HTR-8/SVneo (cell line): ENCODE measurements at regions not wholly inside any gene's neighbourhood (a gene's known extent, or its start where the extent isn't known, plus 50 kb on each side); places are given as distances from the start of the nearest gene placed in this dataset.

Experiments used
- DNase-seq: peaks from one replicate; pipeline ENCODE4 v3.0.0; 2011; ENCODE audit warnings: low spot score, mixed read lengths; ENCODE audit not compliant: insufficient read length
- FAIRE-seq: peaks from 2 replicates; lab custom pipeline; 2011; peaks lifted over from hg19 to GRCh38; lab: Jason Lieb, UNC

GRCh38 chr9:69955536-69956355 lies 87.9 kb upstream of the MAMDC2 start:
- no peak for FAIRE-seq

GRCh38 chr9:69961843-69962242 lies 81.8 kb upstream of the MAMDC2 start:
- DNase-seq = no peak

More at GRCh38 chr9:69955536-69956355, 87.9 kb upstream of the MAMDC2 start:
- DNase-seq = no peak

GRCh38 chr9:69963803-69964202 lies 79.8 kb upstream of the MAMDC2 start:
- FAIRE-seq = no peak
- no peak for DNase-seq

More at GRCh38 chr9:69961843-69962242, 81.8 kb upstream of the MAMDC2 start:
- no peak for FAIRE-seq

- FAIRE-seq = no peak
Observed at GRCh38 chr9:69964446-69964845, 79.2 kb upstream of the MAMDC2 start.

GRCh38 chr9:69965416-69966145 lies 78.1 kb upstream of the MAMDC2 start:
- no peak for DNase-seq
- FAIRE-seq = no peak

More at GRCh38 chr9:69964446-69964845, 79.2 kb upstream of the MAMDC2 start:
- no peak for DNase-seq

DNA sequence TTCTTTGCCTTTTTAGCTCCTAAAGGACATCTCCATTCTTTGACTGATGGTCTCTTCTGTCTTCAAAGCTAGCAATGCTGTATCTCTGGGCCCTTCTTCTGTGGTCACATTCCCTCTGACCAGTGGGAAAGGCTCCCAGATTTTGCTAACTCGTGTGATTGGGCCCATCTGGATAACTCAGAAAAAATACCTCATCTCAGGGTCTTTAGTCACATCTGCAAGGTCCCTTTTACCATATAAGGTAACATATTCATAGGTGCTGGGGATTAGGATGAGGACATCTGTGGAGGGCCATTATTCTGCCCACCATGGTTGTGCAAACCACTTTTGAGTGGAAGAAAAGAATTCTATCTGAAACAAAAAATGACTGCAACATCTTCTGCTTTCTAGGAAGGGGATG lies 76.3 kb upstream of the MAMDC2 start:
- DNase-seq (no peak), FAIRE-seq (no peak)

GRCh38 chr9:69970001-69970533 lies 73.6 kb upstream of the MAMDC2 start:
- DNase-seq (no peak), FAIRE-seq (no peak)

DNA sequence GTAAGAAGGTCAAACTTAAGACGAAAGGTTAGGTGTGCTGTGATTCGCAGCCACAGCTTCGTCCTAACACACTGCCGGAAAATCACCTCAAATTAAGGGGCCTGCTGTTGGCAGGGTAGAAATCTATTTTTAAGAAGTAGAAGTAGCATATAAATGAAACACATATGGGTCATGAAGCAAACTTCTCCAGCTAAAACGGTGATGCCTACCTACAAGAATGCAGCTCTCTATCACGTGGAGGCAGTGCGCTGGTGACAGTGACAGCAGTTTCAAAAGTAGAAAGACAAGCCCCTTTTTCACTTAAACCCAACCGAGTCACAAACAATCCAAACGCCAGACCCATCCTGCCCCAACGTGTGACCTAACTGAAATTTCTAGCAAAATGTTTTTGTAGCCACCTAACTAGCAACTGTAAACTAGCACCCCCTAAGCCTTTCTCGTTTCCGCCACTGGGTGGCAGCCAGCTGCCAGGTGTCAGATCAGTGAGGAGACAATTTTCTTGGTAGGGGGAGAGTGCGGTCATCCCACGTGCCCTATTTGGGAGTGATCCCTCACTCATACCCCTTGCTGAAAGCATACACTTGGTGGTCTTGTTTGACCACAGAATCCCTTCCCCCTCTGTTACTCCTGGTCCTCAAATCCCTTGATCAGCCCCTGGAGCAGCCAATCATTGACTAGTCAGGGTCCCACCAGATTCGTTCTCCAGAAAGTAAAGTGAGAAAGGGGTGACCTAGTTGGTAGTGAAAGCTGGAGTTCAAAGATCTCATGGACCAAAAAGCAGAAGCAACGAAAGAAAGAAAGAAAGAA lies 71.8 kb upstream of the MAMDC2 start:
- DNase-seq = peak; percentile 48
- no peak for FAIRE-seq

DNA sequence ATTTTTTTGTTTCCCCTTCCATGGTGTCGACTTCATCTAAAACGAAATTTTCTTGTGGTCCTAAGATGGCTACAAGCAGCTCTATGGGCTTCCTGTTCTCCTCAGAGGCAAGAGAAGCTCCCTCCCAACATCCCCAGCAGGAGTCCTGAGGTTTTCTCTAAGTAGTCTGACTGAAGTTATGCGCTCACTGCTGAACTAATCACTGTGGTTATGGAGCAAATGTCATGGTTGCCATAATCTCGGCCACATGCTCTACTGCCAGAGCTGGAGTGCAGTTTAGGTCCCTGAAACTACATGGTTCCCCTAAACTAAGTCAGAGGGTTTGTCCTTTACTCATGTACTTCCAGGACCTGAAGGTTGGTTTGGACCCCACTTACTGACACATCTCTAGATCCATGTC lies 68.0 kb upstream of the MAMDC2 start:
- DNase-seq (no peak), FAIRE-seq (no peak)

- DNase-seq (peak; percentile 70), FAIRE-seq (no peak)
Observed at GRCh38 chr9:69976152-69976551, 67.5 kb upstream of the MAMDC2 start.

DNA sequence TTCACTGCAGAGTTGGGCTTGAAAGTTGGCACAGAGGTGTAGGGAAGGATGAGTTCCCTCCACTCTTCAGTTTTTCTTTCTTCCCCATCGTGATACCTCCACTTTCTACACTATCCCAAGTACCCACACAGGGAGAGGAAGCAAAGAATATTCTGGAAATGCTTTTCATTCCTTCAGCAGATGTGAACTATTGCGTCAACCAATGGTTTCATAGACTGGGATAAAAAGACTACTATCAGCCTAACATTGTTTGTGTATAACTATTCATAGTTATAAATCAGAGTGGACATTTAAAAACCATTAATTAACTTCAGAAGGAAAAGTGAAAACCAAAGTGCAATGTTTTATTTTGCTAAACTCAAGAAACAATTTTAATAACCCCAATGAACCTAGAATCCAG lies 63.6 kb upstream of the MAMDC2 start:
- FAIRE-seq (no peak), DNase-seq (no peak)

GRCh38 chr9:69980591-69980990 lies 63.1 kb upstream of the MAMDC2 start:
- FAIRE-seq (no peak), DNase-seq (no peak)

- DNase-seq = peak; percentile 18
- FAIRE-seq = no peak
Observed at GRCh38 chr9:69981686-69982445, 61.8 kb upstream of the MAMDC2 start.

DNA sequence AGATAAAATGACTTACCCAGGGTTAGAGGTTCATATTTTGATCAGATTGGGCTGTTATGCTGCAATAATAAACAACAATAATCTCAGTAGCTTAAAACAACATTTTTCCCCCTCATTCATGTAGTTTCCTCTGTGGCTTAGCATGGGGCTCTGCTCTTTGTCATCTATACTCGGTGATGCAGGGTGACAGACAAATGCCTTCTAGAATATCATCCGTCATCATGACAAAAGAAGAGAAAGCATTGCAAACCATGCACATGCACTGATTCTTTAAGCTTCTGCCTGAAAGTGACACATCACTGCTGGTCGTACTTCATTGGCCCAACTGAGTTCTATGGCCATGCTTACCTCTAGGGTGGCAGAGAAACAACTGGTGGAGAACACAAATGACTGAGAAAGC lies 58.8 kb upstream of the MAMDC2 start:
- FAIRE-seq = no peak
- no peak for DNase-seq

DNA sequence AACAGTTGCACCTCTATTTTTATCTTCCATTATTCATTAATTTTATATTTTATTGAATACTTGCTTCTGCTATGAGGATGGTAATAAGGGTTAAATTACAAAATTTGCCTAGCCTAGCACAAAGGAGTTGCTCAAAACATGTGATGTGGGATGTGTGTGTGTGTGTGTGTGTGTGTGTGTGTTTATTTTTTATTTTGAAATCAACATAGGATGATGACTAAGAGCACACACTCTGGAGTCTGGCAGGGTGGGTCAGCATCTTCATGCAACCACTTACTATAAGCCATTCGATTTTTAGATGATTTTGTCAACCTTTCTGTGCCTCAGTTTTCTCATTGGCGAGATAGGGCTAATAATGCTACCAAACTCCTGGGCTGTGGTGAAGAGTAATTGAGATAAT lies 57.7 kb upstream of the MAMDC2 start:
- DNase-seq (no peak), FAIRE-seq (no peak)

- no peak for FAIRE-seq
- DNase-seq = no peak
Observed at GRCh38 chr9:69986970-69987369, 56.7 kb upstream of the MAMDC2 start.

DNA sequence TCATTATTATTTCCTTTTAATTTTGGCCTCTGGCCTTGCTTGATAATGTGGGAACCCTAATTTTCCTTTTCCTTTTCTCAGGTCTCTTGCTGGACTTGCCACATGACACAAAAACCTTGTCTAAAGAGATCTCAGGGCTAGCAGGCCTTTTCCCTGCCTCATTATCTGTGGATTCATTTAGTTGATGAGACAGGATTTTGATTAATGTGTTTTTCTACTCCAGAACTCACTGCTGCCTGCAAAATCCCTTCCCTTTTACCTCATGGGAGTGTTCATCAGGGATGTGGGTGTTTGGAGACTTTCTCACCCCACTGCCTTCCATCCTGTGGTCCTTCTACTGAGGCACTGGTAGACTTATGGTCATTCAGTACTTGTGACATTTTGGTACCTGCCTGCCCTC lies 56.2 kb upstream of the MAMDC2 start:
- FAIRE-seq (no peak), DNase-seq (no peak)

DNA sequence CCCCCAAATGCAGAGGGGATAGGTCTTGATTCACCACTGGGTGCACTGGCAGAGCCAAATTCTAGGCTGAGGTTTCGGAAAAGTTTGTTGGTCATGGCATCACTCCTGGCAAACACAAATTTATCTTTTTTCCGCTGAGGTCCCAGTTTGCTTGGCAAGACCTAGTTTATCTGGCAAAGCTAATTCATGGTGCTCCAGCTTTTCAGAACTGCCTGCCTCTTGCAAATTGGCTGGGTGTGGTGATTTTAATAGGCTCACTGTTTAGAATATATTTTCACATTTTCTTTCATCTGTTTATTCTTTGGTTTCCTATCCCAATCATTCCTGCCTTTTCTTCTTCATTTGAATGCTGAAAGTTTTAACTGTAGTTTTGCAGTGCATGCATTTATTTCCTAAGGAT lies 50.5 kb upstream of the MAMDC2 start:
- no peak for DNase-seq
- FAIRE-seq = no peak
